ENCODE measurements at regions not wholly inside any gene's neighbourhood (a gene's known extent, or its start where the extent isn't known, plus 50 kb on each side); places are given as distances from the start of the nearest gene placed in this dataset.

GRCh38 chr4:114365591-114365990 is 233.0 kb upstream of the UGT8 start:
- TF ChIP-seq CTCF (conservative IDR thresholded peaks at IDR 0.05; ENCODE audit: low read depth, low read length) (no peak), EZH2 (IDR thresholded peaks at IDR 0.05; ENCODE audit: borderline replicate concordance, low read depth, low read length, poor library complexity, severe bottlenecking) (no peak)
